HG02885 (cell line): ENCODE measurements at regions not wholly inside any gene's neighbourhood (a gene's known extent, or its start where the extent isn't known, plus 50 kb on each side); places are given as distances from the start of the nearest gene placed in this dataset.

Experiments
- ATAC-seq: cut with Tn5 transposase; IDR thresholded peaks from one replicate; pipeline ENCODE4 v1.9.1; 2021; ENCODE audit warnings: mild to moderate bottlenecking; ENCODE audit not compliant: unreplicated experiment, poor library complexity

DNA sequence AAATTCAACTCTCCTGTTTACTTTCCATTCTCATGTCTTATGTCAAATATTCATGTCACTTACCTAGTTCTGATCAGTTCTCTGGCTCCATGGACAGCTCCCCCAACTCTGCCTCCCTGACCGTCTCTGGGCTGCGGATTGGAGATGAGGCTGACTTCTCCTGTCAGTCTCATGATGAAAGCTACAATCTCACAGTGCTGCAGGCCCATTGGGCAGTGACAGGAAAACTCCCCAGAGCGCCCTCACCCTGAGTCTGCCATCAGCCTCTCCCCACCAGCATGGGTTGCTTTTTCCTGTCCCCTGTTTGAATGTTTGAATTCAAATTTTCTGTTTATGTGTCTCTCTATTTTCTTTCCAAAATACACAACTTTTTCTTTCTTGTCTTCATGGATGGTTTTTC is 63.8 kb upstream of the TOP3B start:
- ATAC-seq, result no peak

DNA sequence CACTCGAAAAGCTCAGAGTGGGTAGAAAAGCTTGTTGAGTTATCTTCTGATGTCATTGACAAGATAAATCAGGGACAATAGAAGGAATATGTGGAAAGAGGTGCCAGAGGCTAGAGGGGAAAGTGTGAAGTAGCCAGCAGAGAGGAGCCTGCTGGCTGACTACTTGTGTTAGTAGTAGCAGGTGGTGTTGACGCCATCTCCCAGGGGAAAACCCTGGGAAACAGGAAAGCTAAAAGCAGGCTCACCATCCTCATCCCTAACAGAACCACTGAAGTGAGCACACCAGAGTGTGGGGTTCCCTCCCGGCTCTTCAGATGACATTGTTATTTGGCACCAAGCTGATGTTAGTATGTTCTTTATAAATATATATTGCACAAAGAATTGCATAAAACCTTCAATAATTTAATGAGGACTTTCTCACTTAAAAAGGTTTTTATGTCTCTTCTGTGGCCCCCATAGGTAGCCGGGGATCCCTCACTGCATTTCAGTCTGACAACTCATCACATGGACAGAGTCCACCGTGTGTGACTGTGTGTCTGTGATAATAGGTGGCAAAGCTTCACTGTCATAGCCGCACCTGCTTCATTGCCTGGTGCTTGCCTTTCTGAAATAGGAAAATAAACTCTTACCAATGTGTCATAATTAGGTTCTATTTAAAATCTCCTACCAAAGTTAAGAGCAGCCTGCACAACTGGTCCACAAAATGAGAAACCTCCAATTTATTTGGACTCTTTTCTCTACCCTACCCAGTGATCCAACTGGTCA is 63.2 kb upstream of the TOP3B start:
- no peak for ATAC-seq

DNA sequence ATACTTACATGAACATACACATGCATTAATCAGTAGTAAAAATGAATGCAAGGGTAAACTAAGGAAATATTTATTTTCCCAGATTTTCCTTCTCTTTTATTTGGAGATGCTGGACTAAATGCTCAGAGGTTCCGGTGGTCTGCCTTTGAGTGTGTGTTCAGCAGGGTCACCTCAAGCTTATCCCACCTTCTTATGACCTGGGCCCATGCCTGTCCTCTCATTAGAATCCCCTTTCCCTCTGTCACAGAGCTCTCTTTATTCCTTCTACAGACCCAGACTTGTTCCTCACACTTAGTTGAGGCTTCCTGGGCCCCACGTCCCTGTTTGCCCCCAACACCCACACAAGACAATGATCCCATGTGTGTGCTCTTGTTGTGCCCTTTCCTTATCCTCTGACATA is 61.6 kb upstream of the TOP3B start:
- ATAC-seq, result no peak

DNA sequence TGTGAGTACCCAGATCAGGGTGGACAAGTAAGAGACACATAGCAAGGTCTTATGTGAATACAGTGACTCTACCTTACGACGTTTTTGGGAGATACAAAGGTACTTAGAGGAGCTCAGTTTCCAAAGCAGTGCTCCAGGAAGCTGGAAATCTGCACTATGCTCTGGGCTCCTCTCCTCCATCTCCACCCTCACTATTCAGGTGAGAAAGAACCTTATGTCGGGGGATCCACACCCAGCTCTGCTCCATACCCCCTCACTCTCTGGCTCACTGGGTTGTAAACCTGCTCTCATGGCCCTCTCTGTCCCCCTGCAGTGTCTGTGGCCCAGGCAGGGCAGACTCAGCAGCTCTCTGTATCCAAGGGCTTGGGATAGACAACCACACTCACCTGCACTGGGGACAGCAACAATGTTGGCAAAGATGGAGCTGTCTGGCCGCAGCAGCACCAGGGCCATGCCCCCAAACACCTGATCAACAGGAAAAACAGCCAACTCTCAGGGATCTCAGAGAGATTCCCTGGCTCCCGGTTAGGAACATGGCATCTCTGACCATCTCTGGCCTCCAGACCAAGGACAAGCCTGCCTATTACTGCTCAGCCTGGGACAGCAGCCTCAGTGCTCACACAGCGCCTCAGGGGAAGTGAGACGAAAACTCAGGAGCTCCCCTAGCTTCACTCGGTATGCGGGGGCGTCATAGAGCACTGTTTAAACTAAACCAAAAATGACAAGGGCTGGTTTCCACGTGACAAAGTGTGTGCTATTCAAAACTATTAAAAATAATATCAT is 60.9 kb upstream of the TOP3B start:
- peak; percentile 61 for ATAC-seq

DNA sequence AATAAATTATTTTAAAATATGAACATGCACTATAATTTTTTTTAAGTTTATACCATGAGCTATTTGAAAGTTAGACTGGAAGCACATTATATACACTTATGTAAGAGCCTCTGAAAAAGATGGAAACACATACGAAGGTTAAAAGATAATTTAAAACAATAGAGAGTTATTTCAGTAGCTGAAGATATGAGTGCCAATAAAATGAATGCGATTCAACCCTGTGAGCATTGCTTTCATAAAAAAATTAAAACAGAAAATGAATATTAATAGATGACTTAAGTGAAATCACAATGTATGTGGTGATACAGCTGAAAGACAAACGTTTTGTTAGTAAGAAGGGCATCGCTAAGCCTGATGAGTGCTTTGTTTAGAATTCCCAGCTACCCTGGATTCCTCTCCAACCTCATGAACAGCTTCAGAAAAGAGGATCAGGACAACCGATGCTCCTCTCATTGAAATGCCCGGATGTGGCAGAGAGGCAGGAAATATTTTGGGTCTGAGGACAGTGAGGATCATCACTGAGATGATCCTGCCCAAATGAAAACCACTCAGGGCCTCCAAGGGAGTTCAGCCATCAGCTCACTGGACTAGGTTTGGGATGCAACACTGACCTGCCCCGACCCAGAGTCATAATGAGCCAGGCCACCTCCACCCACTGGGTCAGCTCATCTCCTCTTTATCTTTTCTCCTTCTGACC is 60.2 kb upstream of the TOP3B start:
- ATAC-seq, result no peak

DNA sequence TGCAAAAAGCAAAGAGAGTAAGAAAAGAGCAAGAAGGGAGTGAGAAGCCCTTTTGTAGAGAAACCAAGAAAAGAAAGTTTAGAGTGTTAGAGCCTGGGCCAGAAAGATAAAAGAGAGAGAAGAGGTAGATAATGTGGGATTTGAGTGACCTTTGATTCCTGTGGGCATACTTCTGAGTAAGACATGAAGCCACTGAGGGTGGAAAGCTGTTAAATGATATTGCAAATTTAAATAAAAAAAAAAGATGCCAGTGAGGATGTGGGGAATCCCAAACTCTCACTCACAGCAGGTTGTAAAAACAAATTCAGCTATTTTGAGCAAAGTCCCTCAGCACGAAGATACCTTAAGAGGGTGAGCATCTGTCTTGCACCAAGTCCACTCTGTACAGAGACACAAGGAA is 59.4 kb upstream of the TOP3B start:
- no peak for ATAC-seq

DNA sequence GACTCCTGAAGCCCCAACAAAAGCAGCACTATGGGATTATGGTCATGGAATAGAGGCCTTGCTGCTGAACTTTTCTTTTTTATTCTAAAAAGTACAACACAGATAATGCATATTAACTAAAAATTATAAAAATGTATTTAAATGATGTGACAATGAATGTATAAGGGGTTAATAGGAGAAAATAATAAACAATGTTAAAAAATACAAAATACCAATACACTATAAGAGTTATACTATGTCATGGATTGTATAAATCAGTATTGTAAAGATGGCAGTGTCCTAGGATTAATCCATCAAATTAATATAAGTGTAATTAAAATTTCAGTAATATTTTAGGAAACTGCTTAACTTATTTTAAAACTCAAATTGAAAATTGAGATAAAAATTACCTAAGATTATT is 58.3 kb upstream of the TOP3B start:
- no peak for ATAC-seq

DNA sequence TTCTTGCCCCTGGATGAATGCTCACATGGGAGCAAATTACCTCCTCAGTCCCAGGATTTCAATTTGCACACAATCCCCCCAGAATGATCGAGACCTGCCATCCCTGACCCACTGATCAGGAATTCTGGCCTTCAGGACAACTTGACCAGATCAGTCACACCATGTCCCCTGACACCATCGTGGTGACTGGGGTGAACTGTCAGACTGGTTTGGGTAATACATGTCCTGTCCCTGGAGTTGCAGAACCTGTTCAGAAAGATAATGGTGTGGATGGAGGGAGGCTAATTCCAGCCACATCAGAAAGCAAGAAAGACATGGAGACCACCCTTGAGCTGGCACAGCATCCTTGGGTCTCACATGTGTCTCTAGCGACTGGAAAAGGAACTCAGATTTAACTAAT is 57.9 kb upstream of the TOP3B start:
- no peak for ATAC-seq

DNA sequence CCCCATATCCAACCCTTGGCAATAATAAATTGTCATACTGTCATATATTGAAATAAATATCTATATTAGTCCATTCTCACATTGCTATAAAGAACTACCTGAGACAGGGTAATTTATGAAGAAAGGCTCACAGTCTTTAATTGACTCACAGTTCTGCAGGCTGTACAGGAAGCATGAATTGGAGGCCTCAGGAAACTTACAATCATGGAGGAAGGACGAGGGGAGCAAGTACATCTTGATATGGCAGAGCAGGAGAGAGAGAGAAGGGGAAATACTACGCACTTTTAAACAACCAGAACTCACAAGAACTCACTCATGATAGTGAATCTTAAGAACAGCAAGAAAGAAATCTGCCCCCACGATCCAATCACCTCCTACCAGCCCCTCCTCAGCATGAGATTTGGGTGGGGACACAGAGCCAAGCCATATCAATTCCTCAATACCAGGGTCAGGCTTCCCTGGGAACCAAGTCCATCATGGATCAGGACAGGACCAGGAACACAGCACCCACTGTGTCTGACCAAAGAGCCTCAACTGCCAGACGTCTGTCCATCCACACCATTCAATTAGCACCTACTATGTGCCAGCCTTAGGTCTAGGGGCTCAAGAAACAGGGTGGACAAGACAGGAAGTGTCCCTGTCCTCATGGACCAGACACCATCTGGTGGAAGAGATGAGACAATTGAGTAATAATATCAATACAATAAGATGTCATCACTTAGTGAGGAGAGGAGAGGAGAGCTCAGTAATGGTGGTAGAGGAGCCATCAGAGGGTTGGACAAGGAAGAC is 56.9 kb upstream of the TOP3B start:
- ATAC-seq, result no peak

DNA sequence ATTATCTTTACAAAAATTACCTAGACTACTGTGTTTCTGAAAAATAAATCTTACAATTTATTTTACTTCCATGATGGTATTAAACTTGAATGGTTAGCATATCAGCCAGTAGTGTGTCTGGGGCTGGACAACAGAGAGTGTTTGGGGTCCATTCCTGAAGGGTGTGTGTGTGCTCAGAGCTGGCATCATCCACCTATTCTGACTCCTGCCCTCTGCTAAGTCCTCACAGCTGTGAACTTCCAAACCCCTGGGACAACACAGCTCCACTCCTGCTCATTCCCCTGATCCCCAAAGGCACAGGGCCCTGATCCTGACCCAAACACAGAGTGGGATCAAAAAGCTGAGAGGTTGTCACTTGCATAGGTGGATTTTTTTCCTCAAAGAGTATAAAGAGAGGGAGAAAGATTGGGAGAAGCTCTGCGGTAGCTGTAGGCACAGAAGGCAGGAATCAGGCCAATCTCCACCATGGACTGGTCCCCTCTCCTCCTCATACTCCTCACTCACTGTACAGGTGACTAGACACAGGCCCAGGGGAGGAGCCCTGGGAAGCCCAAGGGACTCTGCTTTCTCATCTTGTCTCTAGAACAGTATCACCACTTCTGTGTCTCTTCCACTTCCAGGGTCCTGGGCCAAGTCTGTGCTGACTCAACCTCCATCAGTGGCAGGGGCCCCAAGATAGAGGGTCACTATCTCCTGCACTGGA is 55.7 kb upstream of the TOP3B start:
- ATAC-seq, result no peak

DNA sequence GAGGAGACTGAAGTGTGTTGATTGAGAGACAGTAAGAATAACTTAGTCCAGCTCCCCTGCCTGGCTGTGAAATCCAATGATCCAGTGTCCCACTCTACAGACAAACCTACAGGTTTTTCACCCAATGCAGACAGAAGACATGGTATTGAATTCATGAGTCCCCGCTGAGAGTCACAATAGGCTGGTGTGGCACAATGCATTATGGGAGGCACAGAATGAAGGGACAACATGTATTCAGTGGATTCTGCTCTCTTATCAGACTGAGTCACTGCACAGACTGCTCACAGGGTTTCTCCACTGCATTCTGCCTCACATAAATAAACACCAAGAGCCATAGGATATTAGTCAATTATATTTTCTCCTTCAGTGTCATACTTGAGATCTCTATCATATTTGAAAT is 55.2 kb upstream of the TOP3B start:
- no peak for ATAC-seq

DNA sequence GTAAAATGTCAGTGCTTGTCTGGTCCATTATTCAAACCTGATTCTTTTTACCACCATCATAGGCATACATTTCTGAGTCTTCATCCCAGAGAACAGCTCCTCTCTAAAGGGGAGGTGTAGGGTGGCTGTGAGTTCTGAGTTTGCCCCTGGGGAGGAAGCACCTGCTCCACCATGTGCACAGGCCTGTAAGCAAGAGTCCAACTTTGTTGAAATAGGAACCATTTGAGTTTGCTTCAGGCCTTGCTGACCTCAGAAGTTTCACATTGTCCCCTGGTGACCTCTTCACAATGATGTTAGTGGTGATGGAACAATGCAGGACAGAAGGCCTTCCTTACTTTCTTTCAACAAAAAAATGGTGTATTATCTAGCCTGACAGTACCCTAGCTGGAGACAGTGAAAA is 54.6 kb upstream of the TOP3B start:
- ATAC-seq, result no peak

DNA sequence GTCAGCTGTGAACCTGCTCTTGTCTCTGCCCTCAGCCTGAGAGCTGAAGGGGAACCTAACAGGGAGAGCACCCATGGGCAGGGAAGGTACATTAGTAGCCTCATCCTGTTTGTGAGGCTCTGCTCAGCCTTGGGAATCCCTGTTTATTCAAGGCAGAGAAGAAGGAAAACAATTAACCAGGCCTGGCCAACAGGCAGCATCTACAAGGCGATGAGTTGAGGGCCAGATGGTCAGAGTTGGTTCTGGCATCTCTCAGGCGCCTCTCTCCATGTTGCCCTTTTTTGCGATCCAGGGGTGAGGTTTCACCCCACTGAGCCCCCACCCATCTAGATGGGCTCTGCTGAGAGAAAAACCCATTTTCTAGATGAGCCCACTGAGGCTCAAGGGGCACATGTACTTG is 54.0 kb upstream of the TOP3B start:
- ATAC-seq, result no peak

DNA sequence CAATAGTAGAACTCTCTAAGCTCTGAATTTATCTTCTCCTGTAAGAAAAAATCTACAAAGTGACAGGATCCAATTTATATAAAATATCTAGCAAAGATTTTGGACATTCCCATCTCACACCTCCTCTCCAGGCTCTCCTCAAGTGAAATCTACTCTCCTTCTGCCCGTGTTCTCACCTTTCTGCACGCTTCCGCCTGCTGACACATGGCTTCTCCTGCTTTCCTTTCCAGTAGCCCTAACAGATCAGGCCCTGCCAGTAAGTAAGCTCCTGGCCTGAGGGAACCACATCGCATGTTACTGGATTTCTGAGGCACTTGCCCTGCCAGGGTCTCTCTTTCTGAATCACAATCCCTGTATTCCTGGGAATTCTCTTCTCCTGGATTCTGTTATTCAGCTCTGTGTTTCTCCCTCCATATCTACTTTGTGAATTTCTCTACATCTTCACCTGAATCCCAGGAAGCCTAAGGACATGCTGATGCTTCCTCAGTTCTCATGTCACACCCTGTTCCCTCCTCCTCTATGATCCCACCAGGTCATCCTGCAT is 53.3 kb upstream of the TOP3B start:
- ATAC-seq, result no peak

DNA sequence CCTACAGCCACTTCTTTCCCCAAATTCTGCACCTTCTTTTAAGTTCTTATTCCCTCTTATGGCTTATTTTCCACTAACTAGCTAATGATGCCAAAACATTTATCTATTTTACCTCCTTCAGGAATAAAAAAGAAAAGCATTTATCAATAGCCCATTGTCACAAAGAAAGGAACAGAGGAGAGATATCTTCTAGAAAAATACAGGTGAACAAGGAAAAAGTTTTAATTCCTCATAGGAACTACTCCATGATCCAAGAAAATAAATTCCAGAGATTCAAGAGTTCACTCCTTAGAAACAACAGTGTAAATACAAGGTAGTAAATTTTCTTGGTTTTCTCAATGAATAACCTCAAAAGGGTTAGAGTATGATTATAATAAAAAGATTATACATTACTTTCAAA is 52.6 kb upstream of the TOP3B start:
- ATAC-seq, result no peak

DNA sequence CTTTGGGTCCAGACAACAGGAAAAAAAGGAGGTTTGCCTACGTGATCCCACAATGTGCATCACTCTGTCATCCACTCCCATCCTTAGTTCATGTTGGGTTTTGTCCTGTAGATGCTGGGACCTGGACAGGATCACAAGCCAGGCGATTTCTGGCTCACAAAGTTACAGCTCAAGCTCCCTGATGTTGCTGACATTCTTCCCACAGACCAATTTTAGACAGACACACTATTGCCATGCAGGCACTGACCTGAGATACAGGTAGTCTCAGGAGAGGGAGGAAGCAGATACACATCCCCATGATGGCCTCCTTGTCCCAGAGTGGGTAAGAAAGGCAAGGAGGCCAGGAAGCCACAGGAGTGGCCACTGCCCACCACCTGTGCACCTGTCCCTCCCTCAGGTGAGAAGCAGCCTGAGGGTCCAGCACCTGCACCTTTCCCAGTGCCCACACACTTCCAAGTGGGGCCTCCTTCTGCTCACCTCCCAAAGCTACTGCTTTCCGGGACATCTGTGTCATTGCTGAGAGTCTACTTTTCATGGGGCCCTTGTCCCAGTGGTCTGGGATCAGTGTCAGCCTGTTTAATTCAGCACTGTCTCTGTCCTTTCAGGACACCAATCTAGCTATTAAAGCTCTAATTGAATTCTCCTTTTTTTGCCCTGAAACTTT is 52.0 kb upstream of the TOP3B start:
- ATAC-seq, result no peak

DNA sequence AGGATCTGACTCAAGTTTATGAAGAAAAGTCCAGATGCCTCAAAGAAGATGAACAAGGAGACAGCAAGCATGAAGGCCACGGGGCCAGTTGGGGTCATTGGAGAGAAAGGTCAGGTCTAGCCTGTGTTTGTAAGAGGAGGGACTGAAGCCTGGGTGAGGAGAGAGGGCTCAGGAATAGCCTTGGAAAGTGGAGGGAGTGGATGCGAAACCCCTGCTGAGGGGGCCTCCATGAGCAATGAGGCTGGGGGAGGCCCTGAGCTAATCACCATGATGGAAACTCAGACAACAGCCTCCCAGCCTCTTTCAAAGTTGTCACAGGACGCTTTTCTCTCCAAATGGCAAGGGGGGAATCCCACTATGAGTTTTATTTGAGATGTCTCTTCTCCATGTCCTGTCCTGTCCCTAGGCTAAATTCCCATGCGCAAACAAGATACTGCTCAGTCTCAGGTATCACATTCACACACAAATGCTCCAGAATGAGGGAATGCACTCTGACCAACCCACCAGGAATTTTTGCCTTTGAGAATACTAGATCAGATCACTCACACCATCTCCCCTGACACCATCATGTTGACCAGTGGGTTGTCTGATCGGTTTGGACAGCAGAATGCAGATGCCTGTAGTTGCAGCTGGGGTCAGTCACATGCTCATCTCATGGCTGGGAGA is 51.3 kb upstream of the TOP3B start:
- ATAC-seq, result no peak

DNA sequence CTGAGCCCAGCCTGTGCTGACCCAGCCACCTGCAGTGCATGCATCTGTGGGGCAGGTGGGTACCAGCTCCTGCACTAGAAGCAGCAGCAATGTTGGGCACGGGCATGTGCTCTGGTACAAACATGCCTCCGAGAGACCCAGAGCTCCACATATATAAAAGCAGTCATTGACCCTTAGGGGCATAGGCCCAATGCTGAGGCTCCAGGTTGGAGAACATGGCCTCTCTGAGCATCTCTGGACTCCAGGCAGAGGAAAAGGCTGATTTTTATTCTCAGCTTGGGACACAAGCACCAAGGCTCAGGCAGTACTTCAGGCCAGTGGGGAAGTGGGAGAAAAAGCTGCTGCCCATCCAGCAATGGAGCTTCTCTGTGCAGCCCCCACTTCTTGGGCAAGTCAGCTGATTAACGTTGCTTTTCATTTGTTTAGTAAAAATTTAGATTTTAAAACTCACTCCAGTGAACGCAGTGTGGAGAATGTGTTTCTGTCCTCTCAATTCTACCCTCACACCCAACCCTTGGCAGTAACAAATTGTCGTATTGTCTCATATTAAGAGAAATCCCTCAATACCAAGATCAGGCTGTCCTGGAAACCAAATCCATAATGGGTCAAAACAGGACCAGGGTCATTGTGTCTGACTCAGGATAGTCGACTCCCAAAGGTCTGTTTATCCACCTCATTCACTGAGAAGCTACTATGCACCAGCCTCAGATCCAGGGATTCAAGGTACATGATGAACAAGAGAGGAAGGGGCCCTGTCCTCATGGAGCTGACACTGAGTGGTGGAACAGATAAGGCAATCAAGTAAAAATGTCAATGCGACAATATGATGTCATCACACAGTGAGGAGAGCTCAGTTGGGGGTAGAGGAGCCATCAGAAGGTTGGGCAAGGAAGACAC is 50.6 kb upstream of the TOP3B start:
- ATAC-seq, result no peak
